Adrenal gland (tissue), 5 donors: ENCODE measurements at regions not wholly inside any gene's neighbourhood (a gene's known extent, or its start where the extent isn't known, plus 50 kb on each side); places are given as distances from the start of the nearest gene placed in this dataset.

Experiments used
- CTCF ChIP-seq, 6 experiments: fragments of 450-650 bp in 4 of 6; fragments of 200-600 bp in 2 of 6; sonication (generic) in 1 of 6; IDR thresholded peaks; 1 replicate in 5 of 6; 2 replicates in 1 of 6; pipeline versions ENCODE4 v1.5.1 to v1.8.0; 2016 to 2021; ENCODE audit warnings: antibody characterized with exemption in 6 of 6, mild to moderate bottlenecking in 2 of 6, moderate library complexity in 1 of 6
- POLR2A ChIP-seq, 2 donors: fragments of 450-650 bp; IDR thresholded peaks; one replicate each; pipeline ENCODE4 v1.6.1; 2017; ENCODE audit warnings: antibody characterized with exemption in 2 of 2, mild to moderate bottlenecking in 2 of 2, moderate library complexity in 1 of 2
- donor health status: DM: no; HTN: no; CAD: no.

GRCh38 chr2:239463541-239464165 is 62.8 kb upstream of the HDAC4 start:
- TF ChIP-seq POLR2A (IDR thresholded peaks at IDR 0.05) (no peak), CTCF (IDR thresholded peaks at IDR 0.05) (no peak)
